H9 (cell line): ENCODE measurements at regions not wholly inside any gene's neighbourhood (a gene's known extent, or its start where the extent isn't known, plus 50 kb on each side); places are given as distances from the start of the nearest gene placed in this dataset.

ENCODE experiments used
- DNase-seq: peaks from one replicate; pipeline ENCODE4 v3.0.0-alpha.2; 2017
- H2AFZ ChIP-seq: one replicate; pipeline ENCODE4 v1.6.1; 2013; ENCODE audit warnings: mild to moderate bottlenecking, low read length, control low read depth, moderate library complexity
- H2AK5ac ChIP-seq: 2 replicates; pipeline ENCODE4 v1.6.1; 2013; ENCODE audit warnings: low read length, control low read depth, mixed read lengths; ENCODE audit not compliant: insufficient read length
- H2BK120ac ChIP-seq: one replicate; pipeline ENCODE4 v1.6.1; 2013; ENCODE audit warnings: low read depth, mild to moderate bottlenecking, low read length, control low read depth, inconsistent platforms; ENCODE audit not compliant: poor library complexity, severe bottlenecking
- H2BK12ac ChIP-seq: 2 replicates; pipeline ENCODE4 v1.6.1; 2013; ENCODE audit warnings: low read length, control low read depth, mixed read lengths, low read depth; ENCODE audit not compliant: insufficient read length
- H2BK15ac ChIP-seq: 2 replicates; pipeline ENCODE4 v1.6.1; 2013; ENCODE audit warnings: low read depth, low read length, control low read depth
- H2BK20ac ChIP-seq: one replicate; pipeline ENCODE4 v1.6.1; 2013; ENCODE audit warnings: low read depth, mild to moderate bottlenecking, low read length, control low read depth, inconsistent platforms; ENCODE audit not compliant: poor library complexity, severe bottlenecking
- H2BK5ac ChIP-seq: 2 replicates; pipeline ENCODE4 v1.6.1; 2013; ENCODE audit warnings: low read length, control low read depth, mixed read lengths; ENCODE audit not compliant: insufficient read length
- H3K14ac ChIP-seq: 2 replicates; pipeline ENCODE4 v1.6.1; 2013; ENCODE audit warnings: low read length, control low read depth; ENCODE audit not compliant: insufficient read depth
- H3K18ac ChIP-seq: 2 replicates; pipeline ENCODE4 v1.6.1; 2013; ENCODE audit warnings: low read depth, mild to moderate bottlenecking, mixed read lengths, low read length, control low read depth; ENCODE audit not compliant: insufficient read length
- H3K23ac ChIP-seq: 2 replicates; pipeline ENCODE4 v1.6.1; 2013; ENCODE audit warnings: low read length, control low read depth, mixed read lengths, low read depth; ENCODE audit not compliant: insufficient read length
- H3K23me2 ChIP-seq: 2 replicates; pipeline ENCODE4 v1.6.1; 2013; ENCODE audit warnings: low read depth, mild to moderate bottlenecking, mixed read lengths, low read length, control low read depth; ENCODE audit not compliant: insufficient read length, poor library complexity, severe bottlenecking
- H3K27ac ChIP-seq: 2 replicates; pipeline ENCODE4 v1.5.1; 2013; ENCODE audit warnings: low read length, control low read depth, mixed read lengths, low read depth; ENCODE audit not compliant: insufficient read length
- H3K27me3 ChIP-seq: 2 replicates; pipeline ENCODE4 v1.6.1; 2013; ENCODE audit warnings: low read length, control low read depth, inconsistent platforms; ENCODE audit not compliant: insufficient read depth
- H3K4ac ChIP-seq: 2 replicates; pipeline ENCODE4 v1.6.1; 2013; ENCODE audit warnings: low read depth, mild to moderate bottlenecking, control low read depth, inconsistent platforms, low read length, moderate library complexity
- H3K4me1 ChIP-seq: 2 replicates; pipeline ENCODE4 v1.6.1; 2013; ENCODE audit warnings: low read length, control low read depth, inconsistent platforms; ENCODE audit not compliant: insufficient read depth
- H3K4me2 ChIP-seq: 2 replicates; pipeline ENCODE4 v1.6.1; 2013; ENCODE audit warnings: low read length, control low read depth, mixed read lengths; ENCODE audit not compliant: insufficient read length, insufficient read depth
- H3K56ac ChIP-seq: 2 replicates; pipeline ENCODE4 v1.6.1; 2013; ENCODE audit warnings: low read depth, mild to moderate bottlenecking, mixed read lengths, low read length, control low read depth; ENCODE audit not compliant: insufficient read length
- H3K79me1 ChIP-seq: 2 replicates; pipeline ENCODE4 v1.6.1; 2013; ENCODE audit warnings: low read depth, mild to moderate bottlenecking, moderate library complexity, low read length, control low read depth, inconsistent platforms; ENCODE audit not compliant: insufficient read depth, poor library complexity, severe bottlenecking
- H3K79me2 ChIP-seq: 2 replicates; pipeline ENCODE4 v1.6.1; 2013; ENCODE audit warnings: low read length, control low read depth, inconsistent platforms; ENCODE audit not compliant: insufficient read depth
- H3K9ac ChIP-seq: 2 replicates; pipeline ENCODE4 v1.6.1; 2013; ENCODE audit warnings: low read length, control low read depth, mixed read lengths; ENCODE audit not compliant: insufficient read length; ENCODE audit errors: extremely low read depth
- H3K9me3 ChIP-seq: one replicate; pipeline ENCODE4 v1.6.1; 2013; ENCODE audit warnings: low read depth, low read length, inconsistent platforms; ENCODE audit not compliant: control insufficient read depth
- H3T11ph ChIP-seq: one replicate; pipeline ENCODE4 v1.6.1; 2013; ENCODE audit warnings: mild to moderate bottlenecking, low read length, control low read depth, inconsistent platforms
- H4K20me1 ChIP-seq: one replicate; pipeline ENCODE4 v1.6.1; 2013; ENCODE audit not compliant: control insufficient read depth, insufficient read length, insufficient read depth
- H4K5ac ChIP-seq: 2 replicates; pipeline ENCODE4 v1.6.1; 2013; ENCODE audit warnings: low read depth, mild to moderate bottlenecking, mixed read lengths, low read length, control low read depth; ENCODE audit not compliant: insufficient read length
- H4K8ac ChIP-seq: replicated peaks from 2 replicates; pipeline ENCODE4 v1.6.1; 2013; ENCODE audit warnings: low read length, control low read depth, mixed read lengths, low read depth; ENCODE audit not compliant: insufficient read length
- H4K91ac ChIP-seq: 2 replicates; pipeline ENCODE4 v1.6.1; 2013; ENCODE audit warnings: low read depth, mild to moderate bottlenecking, moderate library complexity, mixed read lengths, low read length, control low read depth; ENCODE audit not compliant: insufficient read length
- H3K27ac Mint-ChIP-seq, 3 experiments: 2 replicates in 2 of 3; 3 replicates in 1 of 3; pipeline ENCODE4 v1.8.0; 2020 to 2021; ENCODE audit warnings: mixed read lengths in 3 of 3, mild to moderate bottlenecking in 1 of 3, moderate library complexity in 1 of 3
- H3K27me3 Mint-ChIP-seq: 2 replicates; pipeline ENCODE4 v1.8.0; 2021; ENCODE audit warnings: low read depth, mild to moderate bottlenecking, moderate library complexity, mixed read lengths
- H3K36me3 Mint-ChIP-seq, 3 experiments: 2 replicates in 2 of 3; 3 replicates in 1 of 3; pipeline ENCODE4 v1.8.0; 2020 to 2021; ENCODE audit warnings: low read depth in 3 of 3, mixed read lengths in 3 of 3; ENCODE audit not compliant: insufficient read depth in 1 of 3
- H3K4me1 Mint-ChIP-seq, 2 experiments: 2 replicates each; pipeline ENCODE4 v1.8.0; 2020; ENCODE audit warnings: mixed read lengths in 2 of 2
- H3K4me3 Mint-ChIP-seq, 2 experiments: 2 replicates in 1 of 2; 3 replicates in 1 of 2; pipeline ENCODE4 v1.8.0; 2020 to 2021; ENCODE audit warnings: mild to moderate bottlenecking in 2 of 2, mixed read lengths in 2 of 2, moderate library complexity in 1 of 2
- H3K9me3 Mint-ChIP-seq, 2 experiments: 2 replicates in 1 of 2; 3 replicates in 1 of 2; pipeline ENCODE4 v1.8.0; 2020; ENCODE audit warnings: mild to moderate bottlenecking in 2 of 2, mixed read lengths in 2 of 2, moderate library complexity in 1 of 2
- CTCF ChIP-seq: fragments of 200-600 bp; sonication (generic); conservative IDR thresholded peaks from 3 replicates; pipeline ENCODE4 v1.8.0; 2021; ENCODE audit warnings: antibody characterized with exemption, mild to moderate bottlenecking
- whole genome bisulfite sequencing: extraction: QIAGEN DNeasy Blood & Tissue Kit; methylation state at CpG from one replicate; pipeline ENCODE4 v1.1.7; 2013; ENCODE audit warnings: missing lambda C conversion rate, low lambda C conversion rate, mixed read lengths; ENCODE audit not compliant: insufficient read length; ENCODE audit errors: extremely low coverage; 5-methylcytosine and 5-hydroxymethylcytosine counted together

- H2AK5ac ChIP-seq: no peak overlapping the region
These were observed 466.4 kb upstream of the ISX start for GRCh38 chr22:34599567-34599966.

More at GRCh38 chr22:34599567-34599966, 466.4 kb upstream of the ISX start:
- H2AFZ ChIP-seq: no peak overlapping the region
- no peak overlapping the region for H2BK120ac ChIP-seq
- no peak overlapping the region for H2BK20ac ChIP-seq
- no peak overlapping the region for H3K23ac ChIP-seq
- Mint-ChIP-seq H3K27me3 (peaks cover 10% of the 10 kb centered on the region), H3K27ac (peak overlapping the region in 1 of 3 experiments; percentile 52; a peak in 1 of 7 replicates), H3K36me3 (no peaks in the 10 kb centered on the region), H3K4me3 (no peak overlapping the region), H3K4me1 (no peaks in the 10 kb centered on the region), H3K9me3 (no peaks in the 10 kb centered on the region)
- H3K18ac ChIP-seq: no peak overlapping the region
- TF ChIP-seq CTCF: no peak
- H4K8ac ChIP-seq: no peak overlapping the region
- H3K23me2 ChIP-seq: no peaks in the 10 kb centered on the region
- no peak overlapping the region for H2BK5ac ChIP-seq
- no peak overlapping the region for H3K14ac ChIP-seq
- no peak overlapping the region for H3K27ac ChIP-seq
- H4K91ac ChIP-seq: no peak overlapping the region
- no peak overlapping the region for H3K9ac ChIP-seq
- H3K4ac ChIP-seq: no peak overlapping the region
- H3K79me1 ChIP-seq: no peaks in the 10 kb centered on the region
- no peak overlapping the region for H3K4me2 ChIP-seq
- H4K5ac ChIP-seq: no peak overlapping the region
- H4K20me1 ChIP-seq: no peaks in the 10 kb centered on the region
- H2BK15ac ChIP-seq: no peak overlapping the region
- H3T11ph ChIP-seq: no peak overlapping the region
- no peak for DNase-seq
- no peak overlapping the region for H2BK12ac ChIP-seq
- no CpG with 5 or more reads among the region's 1 CpG for WGBS
- no peaks in the 10 kb centered on the region for H3K27me3 ChIP-seq
- no peaks in the 10 kb centered on the region for H3K4me1 ChIP-seq
- no peaks in the 10 kb centered on the region for H3K9me3 ChIP-seq
- H3K56ac ChIP-seq: no peak overlapping the region
- H3K79me2 ChIP-seq: no peaks in the 10 kb centered on the region
